Spleen (tissue), 11 donors: ENCODE measurements at regions not wholly inside any gene's neighbourhood (a gene's known extent, or its start where the extent isn't known, plus 50 kb on each side); places are given as distances from the start of the nearest gene placed in this dataset.

Experiments used
- DNase-seq: peaks from one replicate; pipeline ENCODE4 v3.0.0-alpha.2; 2020
- H3K27ac ChIP-seq, 8 donors: fragments of 200-600 bp; sonication (generic) in 7 of 8; 1 replicate in 4 of 8; 2 replicates in 4 of 8; pipeline versions ENCODE4 v1.5.0 to v1.8.0; 2016 to 2021; ENCODE audit warnings: inconsistent platforms in 4 of 8, mild to moderate bottlenecking in 4 of 8, moderate library complexity in 1 of 8
- H3K27me3 ChIP-seq, 7 donors: fragments of 200-600 bp; sonication (generic) in 6 of 7; replicated peaks in 1 of 7; 1 replicate in 4 of 7; 2 replicates in 3 of 7; pipeline versions ENCODE4 v1.5.0 to v1.8.0; 2016 to 2021; ENCODE audit warnings: inconsistent platforms in 3 of 7, mild to moderate bottlenecking in 1 of 7
- H3K36me3 ChIP-seq, 6 donors: fragments of 200-600 bp; sonication (generic) in 5 of 6; 1 replicate in 4 of 6; 2 replicates in 2 of 6; pipeline versions ENCODE4 v1.5.0 to v1.8.0; 2016 to 2021; ENCODE audit warnings: inconsistent platforms in 2 of 6
- H3K4me1 ChIP-seq, 6 donors: fragments of 200-600 bp; sonication (generic) in 5 of 6; 1 replicate in 3 of 6; 2 replicates in 3 of 6; pipeline versions ENCODE4 v1.5.0 to v1.8.0; 2016 to 2021; ENCODE audit warnings: inconsistent platforms in 3 of 6
- H3K4me3 ChIP-seq, 8 donors: fragments of 200-600 bp; sonication (generic) in 7 of 8; 1 replicate in 4 of 8; 2 replicates in 4 of 8; pipeline versions ENCODE4 v1.5.0 to v1.8.0; 2016 to 2021; ENCODE audit warnings: inconsistent platforms in 4 of 8, mild to moderate bottlenecking in 4 of 8, moderate library complexity in 2 of 8
- H3K9me3 ChIP-seq, 8 donors: fragments of 200-600 bp; sonication (generic) in 7 of 8; 1 replicate in 4 of 8; 2 replicates in 4 of 8; pipeline versions ENCODE4 v1.5.0 to v1.8.0; 2016 to 2021; ENCODE audit warnings: inconsistent platforms in 4 of 8
- POLR2A ChIP-seq, 3 donors: fragments of 450-650 bp; IDR thresholded peaks; one replicate each; pipeline ENCODE4 v1.5.1; 2017; ENCODE audit warnings: antibody characterized with exemption in 3 of 3, mild to moderate bottlenecking in 1 of 3
- POLR2AphosphoS5 ChIP-seq, 3 donors: sonication (generic); formaldehyde crosslinking; IDR thresholded peaks; one replicate each; pipeline ENCODE4 v1.5.1; 2017; ENCODE audit warnings: antibody characterized with exemption in 3 of 3
- WGBS, 5 donors: extraction: QIAGEN DNeasy Blood & Tissue Kit in 3 of 5; methylation state at CpG; one replicate each; pipeline versions ENCODE4 v1.1.5 to v1.1.7; 2013 to 2018; 5-methylcytosine and 5-hydroxymethylcytosine counted together
- intact Hi-C: fragments of 100-400 bp; cut with DNase I; formaldehyde crosslinking; loops from one replicate; pipeline ENCODE4 v1.15.0; 2023; ENCODE audit warnings: low total_unique reads
- TF ChIP-seq, protein P1 (sequence below), 11 experiments: fragments of 200-600 bp in 7 of 11; fragments of 450-650 bp in 4 of 11; sonication (generic) in 4 of 11; IDR thresholded peaks in 8 of 11; conservative IDR thresholded peaks in 3 of 11; 1 replicate in 7 of 11; 2 replicates in 4 of 11; pipeline versions ENCODE4 v1.4.0 to v1.8.0; 2016 to 2021; ENCODE audit warnings: antibody characterized with exemption in 11 of 11, inconsistent platforms in 4 of 11, mild to moderate bottlenecking in 1 of 11
- donor health status: healthy with polysubstance abuse.
- donor health status: DM: no; HTN: no; CAD: no; lungs with moderate emphysema.
- donor health status: DM: no; HTN: no; CAD: no.
- donor health status: Bipolar disorder and iron deficiency.
- donor health status: healthy.
- donor health status: DM: no; HTN: no; CAD: no.
- donor health status: DM: yes; HTN: yes; CAD: no.

DNA sequence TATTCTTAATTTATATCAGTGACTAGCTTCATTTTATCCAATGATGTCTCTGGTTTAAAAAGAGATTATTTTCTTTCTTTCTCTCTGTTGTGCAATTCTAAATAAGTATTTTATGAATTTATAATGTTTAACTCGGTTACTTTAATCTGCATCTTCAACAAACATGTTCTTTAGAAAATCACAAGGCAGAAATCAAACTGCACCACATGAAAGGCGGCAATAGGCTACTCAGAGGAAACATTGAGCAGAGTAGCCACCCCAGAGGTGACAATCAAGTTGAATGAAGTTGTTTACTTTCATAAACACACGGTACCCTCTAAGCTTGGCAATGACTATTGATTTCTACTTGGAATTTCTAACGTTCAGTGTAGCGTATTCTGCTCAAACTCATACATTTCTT, 677.8 kb upstream of the ROBO1 start:
- Histone ChIP-seq H3K36me3 (no peaks in the 10 kb centered on the region), H3K4me3 (no peak overlapping the region), H3K9me3 (no peaks in the 10 kb centered on the region), H3K27me3 (no peaks in the 10 kb centered on the region), H3K4me1 (no peaks in the 10 kb centered on the region), H3K27ac (no peak overlapping the region)
- 67 to 77% (median 73%) methylated on average over 5 of the region's 5 CpGs for WGBS, 5 donors
- DNase-seq = no peak
- TF ChIP-seq POLR2AphosphoS5 (IDR thresholded peaks at IDR 0.05) (no peak), POLR2A (IDR thresholded peaks at IDR 0.05) (no peak)
- TF ChIP-seq, protein P1, sequence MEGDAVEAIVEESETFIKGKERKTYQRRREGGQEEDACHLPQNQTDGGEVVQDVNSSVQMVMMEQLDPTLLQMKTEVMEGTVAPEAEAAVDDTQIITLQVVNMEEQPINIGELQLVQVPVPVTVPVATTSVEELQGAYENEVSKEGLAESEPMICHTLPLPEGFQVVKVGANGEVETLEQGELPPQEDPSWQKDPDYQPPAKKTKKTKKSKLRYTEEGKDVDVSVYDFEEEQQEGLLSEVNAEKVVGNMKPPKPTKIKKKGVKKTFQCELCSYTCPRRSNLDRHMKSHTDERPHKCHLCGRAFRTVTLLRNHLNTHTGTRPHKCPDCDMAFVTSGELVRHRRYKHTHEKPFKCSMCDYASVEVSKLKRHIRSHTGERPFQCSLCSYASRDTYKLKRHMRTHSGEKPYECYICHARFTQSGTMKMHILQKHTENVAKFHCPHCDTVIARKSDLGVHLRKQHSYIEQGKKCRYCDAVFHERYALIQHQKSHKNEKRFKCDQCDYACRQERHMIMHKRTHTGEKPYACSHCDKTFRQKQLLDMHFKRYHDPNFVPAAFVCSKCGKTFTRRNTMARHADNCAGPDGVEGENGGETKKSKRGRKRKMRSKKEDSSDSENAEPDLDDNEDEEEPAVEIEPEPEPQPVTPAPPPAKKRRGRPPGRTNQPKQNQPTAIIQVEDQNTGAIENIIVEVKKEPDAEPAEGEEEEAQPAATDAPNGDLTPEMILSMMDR (IDR thresholded peaks at IDR 0.05 in 8 of 11, conservative IDR thresholded peaks at IDR 0.05 in 3 of 11) = no peak
- intact Hi-C loops = no loop called here

DNA sequence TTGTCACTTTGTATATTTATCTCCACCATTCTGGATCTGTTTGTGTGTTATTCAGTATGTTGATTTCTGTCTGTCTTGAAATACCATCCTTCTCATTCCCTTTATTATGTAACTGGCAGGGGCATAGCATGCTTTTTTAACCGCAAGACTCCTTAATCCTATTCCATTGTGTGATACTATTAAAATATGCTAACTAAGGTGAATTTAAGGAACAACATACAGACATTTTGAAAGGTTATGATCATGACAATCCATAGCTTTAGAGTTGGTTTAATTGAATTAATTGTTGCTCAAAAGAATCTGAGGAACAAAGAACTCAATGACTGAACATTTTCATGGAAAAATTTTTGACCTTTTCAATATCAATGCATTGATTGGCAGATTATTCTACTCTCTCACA, 677.3 kb upstream of the ROBO1 start:
- 78 to 88% (median 82%) methylated on average over 1 of the region's 1 CpG for WGBS, 5 donors
- no peaks in the 10 kb centered on the region for H3K27me3 ChIP-seq
- H3K36me3 ChIP-seq = no peaks in the 10 kb centered on the region
- no peaks in the 10 kb centered on the region for H3K4me1 ChIP-seq
- H3K27ac ChIP-seq = no peak overlapping the region
- TF ChIP-seq POLR2A (IDR thresholded peaks at IDR 0.05) (no peak), POLR2AphosphoS5 (IDR thresholded peaks at IDR 0.05) (no peak)
- TF ChIP-seq, protein P1 (IDR thresholded peaks at IDR 0.05 in 8 of 11, conservative IDR thresholded peaks at IDR 0.05 in 3 of 11) = no peak
- DNase-seq = no peak
- intact Hi-C loops = no loop called here
- no peaks in the 10 kb centered on the region for H3K9me3 ChIP-seq
- H3K4me3 ChIP-seq = no peak overlapping the region

DNA sequence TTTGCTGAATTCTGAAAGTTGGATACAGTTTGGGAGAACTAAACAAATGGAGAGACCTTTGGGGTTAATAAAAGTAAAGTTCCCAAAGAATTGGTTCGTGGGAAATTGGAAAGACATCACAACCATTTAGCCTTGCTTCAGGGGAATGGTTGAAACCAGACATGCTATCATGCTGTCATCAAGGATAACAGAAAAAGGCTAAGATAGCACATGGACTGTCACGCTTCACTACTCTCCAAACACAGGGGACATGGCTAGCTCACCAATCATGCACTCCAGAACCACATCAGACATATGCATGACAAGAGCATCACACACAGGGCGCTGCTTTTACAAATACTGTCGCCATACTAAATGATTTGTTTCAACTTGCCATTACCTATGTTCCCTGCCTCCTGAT, 671.7 kb upstream of the ROBO1 start:
- H3K36me3 ChIP-seq = no peaks in the 10 kb centered on the region
- H3K4me3 ChIP-seq = no peak overlapping the region
- H3K27ac ChIP-seq = no peak overlapping the region
- TF ChIP-seq POLR2A (IDR thresholded peaks at IDR 0.05) (no peak), POLR2AphosphoS5 (IDR thresholded peaks at IDR 0.05) (no peak)
- TF ChIP-seq, protein P1 (IDR thresholded peaks at IDR 0.05 in 8 of 11, conservative IDR thresholded peaks at IDR 0.05 in 3 of 11) = no peak
- H3K9me3 ChIP-seq = no peaks in the 10 kb centered on the region
- no peaks in the 10 kb centered on the region for H3K27me3 ChIP-seq
- no peaks in the 10 kb centered on the region for H3K4me1 ChIP-seq
- whole genome bisulfite sequencing, 5 donors = 63 to 71% (median 67%) methylated on average over 4 of the region's 4 CpGs
- DNase-seq = no peak
- intact Hi-C loops = no loop called here

DNA sequence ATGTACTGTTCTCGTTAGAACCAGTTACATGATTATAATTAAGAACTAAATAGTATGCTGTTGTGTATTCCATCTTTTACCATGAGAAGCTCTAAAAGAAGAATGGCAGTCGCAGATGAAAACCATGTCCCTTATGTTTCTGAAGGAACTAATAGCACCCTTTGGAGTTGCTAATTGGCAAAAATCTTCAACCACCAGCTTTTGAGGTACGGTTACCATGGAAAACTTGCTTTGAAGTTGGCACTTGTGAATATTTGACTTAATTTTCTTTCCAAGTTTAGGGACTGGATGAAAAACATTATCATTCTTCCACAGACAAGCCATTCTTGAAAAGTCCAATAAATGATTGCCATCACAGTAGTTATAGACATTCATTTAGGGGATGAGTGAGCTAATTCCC, 666.6 kb upstream of the ROBO1 start:
- no peak overlapping the region for H3K27ac ChIP-seq
- DNase-seq = no peak
- H3K27me3 ChIP-seq = no peaks in the 10 kb centered on the region
- no peak for TF ChIP-seq POLR2A (IDR thresholded peaks at IDR 0.05)
- no peak for TF ChIP-seq POLR2AphosphoS5 (IDR thresholded peaks at IDR 0.05)
- TF ChIP-seq, protein P1 (IDR thresholded peaks at IDR 0.05 in 8 of 11, conservative IDR thresholded peaks at IDR 0.05 in 3 of 11) = no peak
- H3K9me3 ChIP-seq = peaks cover 0 to 12% (median 2%) of the 10 kb centered on the region in 8 donors
- intact Hi-C loops = no loop called here
- 77 to 89% (median 81%) methylated on average over 3 of the region's 3 CpGs for WGBS, 5 donors
- H3K36me3 ChIP-seq = no peaks in the 10 kb centered on the region
- no peak overlapping the region for H3K4me3 ChIP-seq
- no peaks in the 10 kb centered on the region for H3K4me1 ChIP-seq
